Mesothelial cell of epicardium (in vitro differentiated cells): ENCODE measurements at regions not wholly inside any gene's neighbourhood (a gene's known extent, or its start where the extent isn't known, plus 50 kb on each side); places are given as distances from the start of the nearest gene placed in this dataset.

Experiments used
- DNase-seq, 2 experiments: peaks; one replicate each; pipeline ENCODE4 v3.0.0; 2021; ENCODE audit warnings: low spot score in 2 of 2; ENCODE audit not compliant: unreplicated experiment in 2 of 2
- H3K27ac Mint-ChIP-seq: 2 replicates; pipeline ENCODE4 v1.8.0; 2021; ENCODE audit warnings: mixed read lengths
- H3K27me3 Mint-ChIP-seq: 2 replicates; pipeline ENCODE4 v1.8.0; 2021; ENCODE audit warnings: low read depth, mixed read lengths
- H3K36me3 Mint-ChIP-seq: 2 replicates; pipeline ENCODE4 v1.8.0; 2021; ENCODE audit warnings: mixed read lengths
- H3K4me1 Mint-ChIP-seq: 2 replicates; pipeline ENCODE4 v1.8.0; 2021; ENCODE audit warnings: mixed read lengths
- H3K4me3 Mint-ChIP-seq: 2 replicates; pipeline ENCODE4 v1.8.0; 2021; ENCODE audit warnings: mild to moderate bottlenecking, moderate library complexity, mixed read lengths
- H3K9me3 Mint-ChIP-seq: 2 replicates; pipeline ENCODE4 v1.8.0; 2021; ENCODE audit warnings: mixed read lengths
- TF ChIP-seq, protein P1 (sequence below): fragments of 200-600 bp; sonication (generic); IDR thresholded peaks from one replicate; pipeline ENCODE4 v1.5.0; 2021; ENCODE audit warnings: antibody characterized with exemption; ENCODE audit not compliant: unreplicated experiment

DNA sequence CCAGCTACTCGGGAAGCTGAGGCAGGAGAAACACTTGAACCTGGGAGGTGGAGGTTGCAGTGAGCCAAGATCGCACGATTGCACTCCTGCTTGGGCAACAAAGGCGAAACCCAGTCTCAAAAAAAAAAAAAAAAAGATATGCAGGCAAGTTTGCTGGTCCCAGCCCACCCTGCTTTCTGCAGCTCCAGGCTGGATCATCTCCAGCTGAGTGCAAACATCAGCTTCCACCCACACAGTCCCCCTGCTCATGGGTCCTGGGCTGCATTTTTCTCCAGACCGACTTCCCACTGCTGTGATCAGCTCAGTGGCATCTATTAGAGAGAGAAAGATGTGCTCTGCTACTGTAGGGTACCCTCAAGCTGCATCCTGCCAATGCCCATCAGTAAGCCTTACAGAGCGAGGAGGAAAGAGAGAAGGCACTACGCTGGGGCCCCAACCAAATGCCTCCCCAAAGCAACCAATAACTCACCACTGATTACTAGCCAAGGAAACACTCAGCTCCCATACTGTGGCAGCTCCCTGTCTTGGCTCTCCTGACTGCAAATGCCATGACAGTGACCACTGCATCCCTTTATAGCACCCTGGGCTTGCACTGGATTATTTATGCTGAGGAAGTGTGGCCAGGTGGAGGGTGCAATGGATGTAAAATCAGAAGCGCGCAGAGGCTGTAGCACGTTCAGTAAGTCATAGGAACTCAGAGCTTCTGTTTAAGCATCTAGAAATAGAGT lies 170.9 kb upstream of the ZNF507 start:
- H3K9me3 Mint-ChIP-seq = no peaks in the 10 kb centered on the region
- peaks cover 25% of the 10 kb centered on the region for H3K27me3 Mint-ChIP-seq
- TF ChIP-seq, protein P1, sequence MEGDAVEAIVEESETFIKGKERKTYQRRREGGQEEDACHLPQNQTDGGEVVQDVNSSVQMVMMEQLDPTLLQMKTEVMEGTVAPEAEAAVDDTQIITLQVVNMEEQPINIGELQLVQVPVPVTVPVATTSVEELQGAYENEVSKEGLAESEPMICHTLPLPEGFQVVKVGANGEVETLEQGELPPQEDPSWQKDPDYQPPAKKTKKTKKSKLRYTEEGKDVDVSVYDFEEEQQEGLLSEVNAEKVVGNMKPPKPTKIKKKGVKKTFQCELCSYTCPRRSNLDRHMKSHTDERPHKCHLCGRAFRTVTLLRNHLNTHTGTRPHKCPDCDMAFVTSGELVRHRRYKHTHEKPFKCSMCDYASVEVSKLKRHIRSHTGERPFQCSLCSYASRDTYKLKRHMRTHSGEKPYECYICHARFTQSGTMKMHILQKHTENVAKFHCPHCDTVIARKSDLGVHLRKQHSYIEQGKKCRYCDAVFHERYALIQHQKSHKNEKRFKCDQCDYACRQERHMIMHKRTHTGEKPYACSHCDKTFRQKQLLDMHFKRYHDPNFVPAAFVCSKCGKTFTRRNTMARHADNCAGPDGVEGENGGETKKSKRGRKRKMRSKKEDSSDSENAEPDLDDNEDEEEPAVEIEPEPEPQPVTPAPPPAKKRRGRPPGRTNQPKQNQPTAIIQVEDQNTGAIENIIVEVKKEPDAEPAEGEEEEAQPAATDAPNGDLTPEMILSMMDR = no peak
- H3K36me3 Mint-ChIP-seq = no peaks in the 10 kb centered on the region
- peaks cover 22% of the 10 kb centered on the region for H3K4me1 Mint-ChIP-seq
- no peak overlapping the region for H3K27ac Mint-ChIP-seq
- no peak overlapping the region for H3K4me3 Mint-ChIP-seq
- no peak for DNase-seq

DNA sequence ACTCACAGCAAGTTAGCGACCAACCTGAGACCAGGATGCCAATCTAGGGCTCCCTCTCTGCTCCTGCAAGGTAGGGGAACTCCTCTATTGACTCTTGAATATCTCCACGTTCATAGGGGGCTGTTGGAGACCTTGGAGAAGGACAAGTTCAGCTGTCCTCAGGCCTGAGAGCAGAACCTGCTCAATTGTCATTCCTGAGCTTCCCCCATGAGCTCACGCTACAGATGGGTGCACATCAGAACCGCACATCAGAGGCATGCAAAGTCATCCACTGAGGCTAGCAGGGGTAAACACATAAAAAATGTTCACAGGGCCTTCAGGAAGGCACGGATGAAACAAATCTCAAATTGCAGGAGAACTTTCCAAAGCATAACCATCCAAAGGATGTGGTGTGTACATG lies 168.8 kb upstream of the ZNF507 start:
- Mint-ChIP-seq H3K4me1 (peaks cover 20% of the 10 kb centered on the region), H3K27ac (no peak overlapping the region), H3K36me3 (no peaks in the 10 kb centered on the region), H3K27me3 (peaks cover 25% of the 10 kb centered on the region), H3K9me3 (no peaks in the 10 kb centered on the region), H3K4me3 (no peak overlapping the region)
- no peak for DNase-seq
- TF ChIP-seq, protein P1 = no peak

DNA sequence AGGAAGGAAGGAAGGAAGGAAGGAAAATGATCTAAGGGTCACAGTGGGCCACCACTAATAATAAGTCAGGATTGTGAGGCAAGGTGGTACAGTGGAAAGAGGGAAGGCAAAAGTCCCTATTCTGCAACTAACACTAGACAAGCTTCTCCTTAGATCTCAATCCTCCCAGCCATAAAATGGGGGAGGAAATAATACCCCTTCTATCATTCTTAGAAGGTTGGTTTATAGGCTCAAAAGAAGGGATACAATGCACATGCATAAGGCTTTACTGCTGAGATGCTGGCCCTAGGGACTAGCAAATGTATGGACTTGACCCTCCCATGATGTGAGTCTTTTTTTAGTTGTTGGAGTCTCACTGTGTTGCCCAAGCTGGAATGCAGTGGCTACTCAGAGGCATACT lies 167.7 kb upstream of the ZNF507 start:
- TF ChIP-seq, protein P1 = no peak
- H3K9me3 Mint-ChIP-seq = no peaks in the 10 kb centered on the region
- H3K27me3 Mint-ChIP-seq = peaks cover 25% of the 10 kb centered on the region
- no peak for DNase-seq
- no peak overlapping the region for H3K4me3 Mint-ChIP-seq
- H3K27ac Mint-ChIP-seq = no peak overlapping the region
- no peaks in the 10 kb centered on the region for H3K36me3 Mint-ChIP-seq
- peaks cover 10% of the 10 kb centered on the region for H3K4me1 Mint-ChIP-seq

DNA sequence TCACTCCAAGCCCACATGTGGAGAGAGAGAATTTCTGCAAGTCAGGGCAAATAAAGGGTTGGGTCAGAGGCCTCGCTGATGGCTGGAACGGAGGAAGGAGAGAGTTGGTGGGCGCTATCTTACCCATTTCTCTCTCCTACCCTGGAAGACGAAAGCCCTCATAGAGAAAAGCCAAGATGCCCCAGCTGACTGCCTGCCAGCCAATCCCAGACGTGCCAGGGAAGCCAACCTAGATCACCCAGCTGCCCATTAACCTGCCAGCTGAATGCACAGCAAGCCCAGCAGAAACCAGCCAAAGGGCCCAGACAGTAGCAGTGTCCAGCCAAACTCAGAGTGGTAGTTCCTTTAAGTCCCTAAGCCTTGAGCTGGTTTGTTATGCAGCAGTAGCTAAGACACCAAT lies 167.0 kb upstream of the ZNF507 start:
- no peak for DNase-seq

DNA sequence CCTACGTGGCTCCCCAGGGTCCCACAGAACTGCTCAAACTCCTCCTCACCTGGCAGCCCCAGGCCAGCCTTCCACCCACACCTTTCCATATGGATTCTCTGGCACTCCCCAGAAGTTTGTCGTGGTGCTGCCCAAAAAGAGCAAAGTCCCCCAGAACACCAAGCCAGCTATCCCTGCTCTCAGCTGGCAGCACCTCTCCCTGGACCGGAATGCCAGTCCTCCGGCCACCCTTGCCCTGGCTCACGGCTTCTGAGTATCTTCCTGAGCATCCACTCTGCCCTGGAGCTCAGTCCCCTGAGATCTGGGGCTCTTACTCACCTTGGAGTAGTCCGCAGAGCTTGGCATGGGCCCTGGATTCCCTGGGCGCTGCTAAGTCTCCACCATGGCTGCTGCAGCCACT lies 166.5 kb upstream of the ZNF507 start:
- no peaks in the 10 kb centered on the region for H3K9me3 Mint-ChIP-seq
- peaks cover 25% of the 10 kb centered on the region for H3K27me3 Mint-ChIP-seq
- DNase-seq = no peak
- peaks cover 7% of the 10 kb centered on the region for H3K4me1 Mint-ChIP-seq
- no peak overlapping the region for H3K4me3 Mint-ChIP-seq
- H3K36me3 Mint-ChIP-seq = no peaks in the 10 kb centered on the region
- no peak overlapping the region for H3K27ac Mint-ChIP-seq
- TF ChIP-seq, protein P1 = no peak

More for the DNA sequence above, 167.0 kb upstream of the ZNF507 start:
- Mint-ChIP-seq H3K9me3 (no peaks in the 10 kb centered on the region), H3K36me3 (no peaks in the 10 kb centered on the region), H3K4me3 (no peak overlapping the region), H3K4me1 (peaks cover 7% of the 10 kb centered on the region), H3K27me3 (peaks cover 25% of the 10 kb centered on the region), H3K27ac (no peak overlapping the region)
- TF ChIP-seq, protein P1 = no peak
